GM04504 (cell line): ENCODE measurements at regions not wholly inside any gene's neighbourhood (a gene's known extent, or its start where the extent isn't known, plus 50 kb on each side); places are given as distances from the start of the nearest gene placed in this dataset.
A peak's percentile ranks its signal among the peaks of the same experiment; 100 is the strongest.

ENCODE experiments used
- DNase-seq: peaks from one replicate; pipeline ENCODE4 v3.0.0-alpha.2; 2012; ENCODE audit warnings: low read depth

DNA sequence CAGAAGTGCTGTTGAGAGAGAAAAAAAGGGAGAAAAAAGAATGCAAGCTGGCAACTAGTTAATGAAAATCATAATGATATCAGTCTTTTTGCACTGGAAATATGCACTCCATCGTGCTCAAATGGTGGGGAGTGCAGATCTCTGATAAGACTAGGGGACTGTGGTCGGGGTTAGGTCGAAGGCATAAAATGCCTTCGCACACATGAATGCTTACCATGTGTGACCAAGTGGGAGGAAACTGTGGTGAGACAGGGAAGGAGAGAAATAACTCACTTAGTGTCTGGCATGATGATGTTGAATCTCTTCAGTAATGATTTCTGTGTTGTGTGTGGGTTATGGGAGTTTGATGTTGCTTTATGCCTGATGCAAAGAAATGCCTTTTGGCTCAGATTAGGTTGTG is 358.9 kb downstream of the FBXO8 start:
- DNase-seq = no peak

DNA sequence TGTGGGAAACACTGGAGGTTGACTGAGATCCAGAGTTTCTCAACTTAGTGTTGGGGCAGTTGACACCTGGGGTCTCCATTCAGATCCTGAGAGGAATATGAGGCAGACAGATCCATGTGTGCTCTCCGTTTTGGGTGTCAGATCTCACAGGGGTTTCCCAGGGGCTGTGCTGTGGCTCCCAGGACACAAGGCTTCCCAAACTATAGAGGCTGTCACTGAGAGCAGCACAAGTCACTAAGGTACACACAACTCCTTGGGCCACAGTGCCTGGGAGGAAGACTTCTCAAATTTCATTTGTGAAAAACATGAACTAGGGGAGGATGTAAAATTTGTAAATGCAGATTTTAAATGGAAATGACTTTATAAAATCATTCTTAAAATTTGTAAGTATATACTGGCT is 363.6 kb downstream of the FBXO8 start:
- no peak for DNase-seq

DNA sequence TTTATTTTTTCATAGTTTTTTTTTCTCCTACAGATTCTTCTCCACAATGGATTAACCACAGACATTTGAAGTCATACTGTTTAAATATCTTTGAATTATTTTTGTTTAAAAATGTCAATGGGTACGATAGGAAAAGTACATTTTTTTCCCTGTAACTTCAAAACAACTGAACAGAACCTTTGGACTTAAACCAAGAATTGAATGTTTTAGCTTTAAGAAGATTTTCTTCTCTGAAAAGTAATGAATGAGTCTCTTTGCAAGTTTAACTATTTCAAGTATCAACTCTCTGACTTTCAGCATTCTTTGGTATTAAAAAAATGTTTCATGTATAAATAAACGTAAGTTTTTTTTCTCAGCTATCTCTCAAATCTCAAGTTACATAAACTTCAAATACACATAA is 364.3 kb downstream of the FBXO8 start:
- no peak for DNase-seq

DNA sequence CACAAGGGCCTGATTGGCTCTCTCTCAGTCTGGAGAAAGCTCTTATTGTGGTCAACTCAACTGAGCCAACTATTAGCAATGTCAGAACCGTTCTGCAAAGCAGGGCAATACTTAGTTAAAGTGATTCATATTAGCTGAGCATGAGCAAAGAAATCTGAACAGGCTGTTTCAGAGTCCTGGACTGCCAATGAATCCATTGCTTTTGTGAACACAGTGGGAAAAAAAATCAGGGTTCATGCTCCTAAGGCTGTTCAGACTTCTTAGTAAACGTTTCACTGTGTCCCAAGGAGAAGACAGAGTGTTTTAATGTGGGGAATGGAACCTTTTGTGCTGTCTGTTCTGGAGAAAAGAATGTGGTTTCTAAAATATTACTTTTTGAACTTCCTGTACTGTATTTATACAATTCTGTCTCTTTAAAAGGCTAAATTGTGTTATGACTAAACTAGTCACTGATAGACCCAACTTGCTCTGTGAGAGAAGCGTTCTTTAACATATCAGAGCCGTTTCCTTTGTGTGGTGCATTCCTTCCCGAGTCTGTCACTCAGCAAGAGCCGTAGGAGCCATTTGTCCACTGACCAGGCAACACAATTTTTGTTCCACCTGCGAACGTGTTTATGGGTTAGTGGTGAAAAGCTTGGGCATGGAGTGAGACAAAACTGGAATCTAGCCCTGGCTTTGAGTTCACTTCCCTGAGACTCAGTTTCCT is 366.1 kb downstream of the FBXO8 start:
- DNase-seq = peak; percentile 4

DNA sequence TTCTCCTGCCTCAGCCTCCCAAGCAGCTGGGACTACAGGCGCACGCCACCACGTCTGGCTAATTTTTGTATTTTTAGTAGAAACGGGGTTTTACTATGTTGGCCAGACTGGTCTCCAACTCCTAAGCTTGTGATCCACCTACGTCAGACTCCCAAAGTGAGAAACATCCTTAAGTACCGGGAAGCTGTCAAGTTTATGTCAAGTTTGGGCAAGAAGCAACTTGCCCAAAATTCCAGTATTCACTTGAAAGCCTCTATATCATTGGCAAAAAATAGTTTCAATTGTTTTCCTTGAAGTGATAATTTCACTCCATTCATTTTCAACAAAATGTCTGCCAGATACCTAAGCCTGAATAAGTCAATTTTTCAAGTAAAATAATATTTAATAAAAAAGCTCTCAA is 370.0 kb downstream of the FBXO8 start:
- no peak for DNase-seq

DNA sequence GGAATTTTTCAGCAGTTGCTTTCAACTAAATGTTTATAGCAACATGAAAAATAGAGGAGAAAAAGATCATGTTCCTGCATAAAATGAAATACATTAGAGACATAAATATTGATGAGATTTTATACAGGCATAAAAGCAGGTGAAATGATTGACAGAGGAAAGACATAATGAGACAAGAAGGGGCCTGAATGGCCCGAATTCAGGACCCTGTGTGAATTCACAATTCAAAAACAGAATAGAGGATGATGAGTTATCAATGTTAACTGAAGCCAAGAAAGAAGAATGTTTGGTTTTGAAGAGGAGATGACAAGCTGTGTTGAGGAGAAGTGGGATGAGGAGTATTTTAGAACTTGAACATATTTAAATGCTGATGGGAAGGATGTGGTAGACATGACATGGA is 371.1 kb downstream of the FBXO8 start:
- no peak for DNase-seq

DNA sequence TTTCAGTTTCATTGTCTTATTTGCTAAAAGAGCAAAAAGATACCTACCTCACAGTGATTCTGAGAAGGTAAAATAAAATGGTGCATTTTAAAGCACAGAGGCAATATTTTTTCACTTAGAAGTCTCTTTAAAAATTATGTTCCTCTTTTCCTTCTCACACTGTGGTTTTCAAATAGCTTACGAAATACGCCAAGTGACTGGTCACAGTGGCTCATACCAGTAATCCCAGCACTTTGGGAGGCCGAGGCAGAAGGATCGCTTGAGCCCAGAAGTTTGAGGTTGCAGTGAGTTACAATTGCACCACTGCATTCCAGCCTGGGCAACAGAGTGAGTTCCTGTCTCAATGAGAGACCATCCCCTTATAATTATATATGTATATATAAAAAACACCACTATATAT is 372.6 kb downstream of the FBXO8 start:
- no peak for DNase-seq

DNA sequence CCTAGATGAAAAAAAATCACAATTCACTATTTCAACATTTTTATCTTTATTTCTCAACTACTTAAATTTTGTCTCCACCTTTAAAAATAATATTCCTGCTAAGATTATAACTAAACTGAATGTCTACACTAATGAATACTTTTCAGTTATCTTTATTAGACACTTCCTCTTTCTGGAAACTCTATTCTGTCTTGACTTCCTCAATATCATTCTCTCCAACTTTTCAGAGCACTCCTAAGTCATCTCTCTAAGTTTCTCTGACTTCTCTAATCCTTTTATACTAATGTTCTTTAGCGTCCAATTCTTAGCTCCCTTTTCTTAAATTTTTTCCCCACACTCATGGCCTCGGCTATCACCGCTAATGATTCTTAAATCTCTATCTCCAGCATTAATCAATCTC is 374.2 kb downstream of the FBXO8 start:
- no peak for DNase-seq

DNA sequence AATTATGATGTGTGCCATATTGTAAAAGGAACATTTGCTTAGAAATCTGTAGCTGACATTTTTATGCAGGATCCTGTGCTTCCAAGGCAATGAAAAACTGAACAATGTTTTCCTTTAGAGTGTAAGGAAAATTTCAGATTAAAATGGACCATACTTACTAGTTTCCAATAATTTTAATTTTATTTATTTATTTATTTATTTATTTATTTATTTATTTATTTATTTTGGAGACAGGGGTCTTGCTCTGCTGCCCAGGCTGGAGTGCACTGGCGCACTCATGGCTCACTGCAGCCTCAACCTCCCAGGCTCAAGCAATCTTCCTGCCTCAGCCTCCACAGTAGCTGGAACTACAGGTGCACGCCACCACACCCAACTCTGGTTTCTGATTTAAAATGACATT is 369.8 kb upstream of the HAND2 start:
- no peak for DNase-seq

DNA sequence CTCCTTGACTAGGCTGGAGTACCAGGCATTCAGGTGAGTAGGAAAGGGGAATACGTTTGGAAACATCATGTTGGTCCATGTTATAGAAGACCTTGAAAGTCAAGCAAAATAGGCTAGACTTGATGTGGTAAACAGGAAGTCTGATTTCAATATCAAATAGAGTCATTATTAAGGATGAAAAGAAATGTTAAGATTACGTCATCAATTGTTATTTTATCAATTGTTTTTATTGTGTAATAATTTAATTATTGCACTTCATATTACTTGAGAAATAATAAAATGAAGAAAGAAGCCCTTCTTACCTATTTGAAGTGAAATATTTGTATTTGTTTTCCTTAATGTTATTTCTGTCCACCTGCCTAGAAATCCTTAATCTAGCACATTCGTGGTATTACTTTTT is 361.0 kb upstream of the HAND2 start:
- no peak for DNase-seq

DNA sequence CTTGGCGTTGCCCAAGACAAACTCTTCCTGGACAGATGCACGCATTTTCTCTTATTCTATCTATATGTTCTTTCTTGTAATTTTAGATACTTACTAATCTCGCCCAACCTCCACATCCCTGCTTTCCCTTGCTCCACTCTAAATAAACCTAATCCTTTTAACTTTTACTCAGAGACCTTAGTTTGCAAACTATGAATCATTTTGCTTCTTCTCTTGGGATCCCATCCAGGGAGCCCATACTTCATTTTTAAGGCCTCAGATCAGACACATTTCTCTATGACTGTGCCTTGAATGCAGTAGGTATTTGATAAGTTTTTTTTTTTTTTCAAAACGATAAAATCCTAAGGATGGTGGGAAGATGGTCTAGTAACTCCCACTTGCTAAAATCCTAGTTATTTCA is 353.8 kb upstream of the HAND2 start:
- peak; percentile 6 for DNase-seq

DNA sequence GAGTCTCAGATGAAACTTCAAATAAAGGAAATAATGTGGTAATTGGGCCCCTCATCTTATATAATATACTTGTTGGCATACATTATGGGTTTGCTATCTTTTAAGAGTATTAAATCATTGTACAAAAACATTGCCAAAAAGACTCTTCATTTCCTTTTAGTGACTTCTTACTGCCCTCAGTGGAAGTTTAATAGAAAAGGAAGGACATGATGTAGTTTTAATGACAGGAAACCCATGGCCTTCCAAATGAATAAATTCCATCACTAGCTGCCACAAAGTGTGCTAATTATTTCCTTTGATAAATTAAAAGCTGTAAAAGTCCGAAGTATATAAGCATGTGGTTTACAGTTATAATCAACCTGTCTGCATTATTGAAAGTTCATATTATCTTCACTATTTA is 350.9 kb upstream of the HAND2 start:
- DNase-seq = no peak

DNA sequence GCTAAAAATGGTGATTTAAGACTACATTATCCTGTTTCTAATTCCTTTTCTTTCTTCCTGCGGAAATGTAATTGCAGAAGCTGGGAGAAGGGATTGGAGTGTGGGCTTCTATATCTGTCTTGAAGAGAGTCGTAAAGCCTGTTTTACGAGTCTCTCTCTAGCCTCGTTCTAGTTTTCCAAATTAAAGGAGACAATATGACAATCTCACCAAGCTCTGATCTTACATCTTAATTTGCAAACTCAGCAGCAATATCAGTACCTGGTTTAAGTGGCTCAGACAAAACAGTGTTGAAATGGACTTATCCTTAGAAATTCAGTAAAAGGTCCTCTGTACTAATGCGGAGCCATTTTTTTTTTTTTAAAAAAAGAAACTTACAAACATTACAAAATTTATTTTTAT is 349.5 kb upstream of the HAND2 start:
- DNase-seq = no peak

DNA sequence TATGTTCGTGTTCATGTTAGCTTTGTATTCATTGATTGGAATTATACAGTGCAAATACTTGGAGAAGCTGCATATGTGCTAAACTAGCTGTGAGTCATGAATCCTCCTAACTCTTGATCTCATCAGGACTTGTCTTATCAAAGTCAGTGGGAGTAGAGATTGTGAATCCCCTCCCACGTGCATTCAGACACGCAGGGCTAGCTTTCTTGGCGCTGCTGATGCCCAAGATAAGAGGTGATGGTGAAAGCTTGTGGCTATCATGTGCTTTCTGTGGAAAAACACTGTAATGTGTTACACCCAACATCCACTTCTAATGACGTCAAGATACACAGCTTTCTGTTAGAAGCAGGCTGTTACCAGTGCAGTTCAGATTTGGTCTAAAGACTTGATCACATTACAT is 348.7 kb upstream of the HAND2 start:
- DNase-seq = no peak

DNA sequence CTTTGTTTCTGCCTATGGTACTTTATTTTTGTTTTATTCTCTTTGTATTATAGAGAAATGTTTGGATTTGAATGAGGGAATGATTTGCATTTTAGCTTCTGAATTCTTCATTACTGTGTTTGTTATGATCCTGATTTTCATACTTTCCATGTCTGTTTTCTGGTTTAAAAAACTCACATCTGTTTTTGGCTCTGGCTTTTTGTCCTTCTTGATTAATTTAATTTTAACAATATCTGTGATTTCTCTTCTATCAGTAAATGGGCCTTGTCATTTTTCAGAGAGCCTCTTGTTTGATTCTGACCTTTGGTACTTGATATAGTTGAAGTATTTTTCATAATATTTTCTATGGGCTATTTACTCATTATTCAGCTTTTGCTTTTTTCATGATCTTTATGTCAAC is 341.6 kb upstream of the HAND2 start:
- no peak for DNase-seq

DNA sequence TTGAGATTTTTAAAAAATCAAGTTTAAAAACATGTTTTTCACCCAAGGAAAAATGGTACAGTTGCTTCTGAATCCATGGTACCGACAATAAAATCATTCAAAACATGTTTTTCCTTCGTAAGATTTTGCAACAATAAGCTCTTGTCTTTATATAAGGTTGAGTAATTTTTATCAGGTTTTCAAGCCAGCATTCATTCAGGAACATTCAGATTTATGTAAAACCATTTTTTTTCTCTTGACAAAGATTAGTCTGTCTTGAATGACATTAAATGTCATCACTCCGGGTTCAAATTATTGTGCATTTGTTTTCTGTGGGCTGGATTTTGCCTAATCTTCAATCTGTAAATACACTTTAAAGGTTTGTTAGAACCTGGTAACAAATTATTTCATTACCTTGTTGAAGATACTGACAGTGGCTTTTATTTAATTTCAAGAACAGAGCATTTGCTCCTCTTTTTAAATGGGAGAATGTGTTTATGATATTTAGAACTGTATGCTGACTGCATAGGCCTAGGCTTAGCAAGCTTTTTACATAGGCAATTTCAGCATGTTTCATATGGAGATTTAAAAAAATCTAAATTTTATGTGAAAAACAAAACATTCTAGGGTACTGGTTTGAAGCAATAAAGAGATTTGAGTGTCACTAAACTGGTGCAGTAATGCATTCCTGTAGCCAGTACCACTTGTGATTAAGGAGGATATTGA is 336.4 kb upstream of the HAND2 start:
- DNase-seq = no peak

DNA sequence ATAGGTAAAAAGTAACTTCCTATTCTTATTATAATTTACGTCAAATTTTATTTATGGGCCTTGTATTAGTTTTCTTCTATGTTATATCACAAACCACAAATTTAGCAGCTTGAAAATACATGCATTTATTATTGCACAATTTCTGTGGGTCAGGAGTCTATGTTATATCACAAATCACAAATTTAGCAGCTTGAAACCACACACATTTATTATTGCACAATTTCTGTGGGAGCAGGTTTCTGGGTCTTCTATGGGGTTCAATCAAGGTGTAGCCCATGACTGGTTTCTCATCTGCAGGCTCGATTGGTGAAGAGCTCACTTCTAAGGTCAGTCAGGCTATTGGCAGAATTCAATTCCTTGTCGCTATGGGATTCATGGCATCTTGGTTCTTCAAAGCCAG is 332.7 kb upstream of the HAND2 start:
- DNase-seq = no peak

DNA sequence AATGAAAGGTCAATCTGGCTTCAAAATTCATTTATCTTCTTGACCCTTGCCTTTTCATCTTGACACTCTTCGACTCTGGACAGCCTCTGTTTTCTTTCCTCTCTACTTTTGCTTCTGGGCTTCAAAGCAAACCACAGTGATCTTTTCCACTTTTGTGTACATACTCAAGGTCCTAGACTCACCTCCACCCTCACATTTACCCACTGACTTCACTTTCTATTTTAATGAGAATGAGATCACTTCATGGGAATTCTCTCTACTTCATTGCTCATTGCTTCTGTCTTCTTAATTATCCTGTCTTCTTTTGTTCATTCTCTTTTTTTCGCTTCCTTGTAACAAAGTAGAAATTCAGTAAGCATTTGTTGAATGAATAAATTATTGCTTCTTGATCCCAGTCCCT is 330.1 kb upstream of the HAND2 start:
- no peak for DNase-seq

DNA sequence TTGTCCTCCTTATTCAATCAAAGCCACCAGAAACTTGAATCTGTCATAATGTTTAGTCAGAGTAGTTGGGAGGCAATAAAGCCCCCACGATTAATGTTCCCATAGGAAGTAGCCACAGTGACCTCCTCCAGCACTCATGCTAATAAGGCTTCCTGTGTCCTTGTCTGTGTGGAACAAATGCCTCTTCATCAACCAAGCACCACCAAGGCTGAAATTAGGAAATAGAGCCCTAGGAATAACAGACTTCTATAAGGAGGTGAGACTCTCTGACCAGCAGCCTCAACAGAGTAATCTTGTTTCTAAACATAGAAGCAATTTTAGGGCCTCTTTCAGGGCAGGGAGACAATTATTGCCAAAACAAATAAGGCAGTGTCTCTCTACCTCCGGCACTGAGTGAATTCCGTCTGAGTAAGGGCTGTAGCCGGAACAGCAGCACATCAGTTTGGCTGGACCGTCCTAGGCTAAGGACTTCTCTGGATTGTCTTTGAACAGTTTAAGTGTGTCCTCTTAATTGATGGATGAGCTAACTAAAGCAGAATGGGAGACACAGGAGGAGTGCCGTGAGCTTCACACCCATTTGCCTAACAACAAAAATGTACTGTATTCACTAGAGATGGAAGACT is 329.2 kb upstream of the HAND2 start:
- no peak for DNase-seq

DNA sequence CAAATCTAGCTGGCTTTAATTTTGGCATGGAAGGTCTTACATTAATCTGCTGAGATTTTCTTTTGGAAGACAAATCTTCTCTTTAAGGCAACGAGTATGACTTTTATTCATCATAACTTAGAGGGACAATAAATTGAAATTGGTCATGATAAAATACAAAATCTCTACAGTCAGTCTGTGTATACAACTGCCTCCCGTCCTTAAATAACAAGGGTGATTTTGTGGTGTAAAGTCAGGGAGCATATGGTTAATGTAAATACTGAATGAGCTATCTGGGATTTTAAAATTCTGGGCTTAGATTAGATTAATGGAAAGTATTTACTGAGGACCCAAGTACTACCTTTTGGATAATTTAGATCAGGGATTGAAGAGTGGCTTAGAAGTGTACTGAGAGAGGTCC is 328.4 kb upstream of the HAND2 start:
- no peak for DNase-seq

DNA sequence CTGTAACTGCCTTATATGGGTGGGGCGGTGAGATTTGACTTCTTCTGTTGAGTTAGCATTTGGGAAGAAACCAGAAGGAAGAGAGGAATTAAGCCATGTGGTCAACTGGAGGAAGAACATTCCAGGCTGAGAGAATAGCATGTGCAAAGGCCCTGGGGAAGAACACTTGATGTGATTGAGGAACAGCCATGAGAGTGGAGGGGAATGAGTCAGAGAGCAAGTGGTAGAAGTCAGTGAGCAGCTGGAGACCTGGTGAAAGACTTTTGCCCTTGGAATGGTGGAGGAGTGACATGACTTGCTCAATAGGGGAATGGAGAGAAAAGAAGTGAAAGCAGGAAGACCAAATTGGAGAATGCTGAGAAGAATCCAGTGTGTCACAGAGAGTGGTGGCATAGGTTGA is 327.8 kb upstream of the HAND2 start:
- no peak for DNase-seq

DNA sequence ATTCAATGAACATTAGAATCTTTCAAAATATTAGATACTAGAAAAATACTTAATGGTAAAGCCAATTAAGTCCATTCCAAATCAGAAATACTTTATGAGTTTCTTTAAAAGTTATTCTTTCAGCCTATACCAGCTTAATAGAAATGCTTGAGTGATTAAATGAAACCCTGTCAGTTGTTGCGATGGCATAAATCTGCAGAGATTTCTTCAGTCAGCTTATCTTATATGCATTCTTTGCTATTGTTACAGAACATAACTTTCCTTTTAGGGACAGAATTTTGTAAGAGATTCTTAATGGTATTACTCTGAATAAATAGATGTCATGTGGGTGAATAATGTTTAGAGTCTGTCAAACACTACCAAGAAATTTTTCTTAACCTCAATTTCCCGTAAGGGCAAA is 325.0 kb upstream of the HAND2 start:
- DNase-seq = no peak

DNA sequence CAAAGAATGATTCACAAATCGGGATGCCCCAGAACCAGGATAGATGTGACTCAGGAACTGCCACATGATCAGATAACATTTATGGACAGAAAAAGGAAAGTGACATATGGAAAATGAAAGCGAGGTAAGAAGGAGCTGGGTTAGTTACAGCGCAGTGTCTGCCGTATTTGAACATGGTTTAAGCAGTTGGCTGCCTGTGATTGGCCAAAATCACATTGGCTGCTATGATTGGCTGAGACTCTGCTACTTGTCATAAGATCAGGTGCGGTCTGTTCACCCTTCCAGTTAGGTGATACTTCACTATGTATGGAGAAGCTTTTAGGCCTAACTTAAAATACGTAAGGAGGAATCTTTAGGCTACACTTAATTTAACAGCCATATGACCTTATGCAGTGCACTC is 322.7 kb upstream of the HAND2 start:
- no peak for DNase-seq

DNA sequence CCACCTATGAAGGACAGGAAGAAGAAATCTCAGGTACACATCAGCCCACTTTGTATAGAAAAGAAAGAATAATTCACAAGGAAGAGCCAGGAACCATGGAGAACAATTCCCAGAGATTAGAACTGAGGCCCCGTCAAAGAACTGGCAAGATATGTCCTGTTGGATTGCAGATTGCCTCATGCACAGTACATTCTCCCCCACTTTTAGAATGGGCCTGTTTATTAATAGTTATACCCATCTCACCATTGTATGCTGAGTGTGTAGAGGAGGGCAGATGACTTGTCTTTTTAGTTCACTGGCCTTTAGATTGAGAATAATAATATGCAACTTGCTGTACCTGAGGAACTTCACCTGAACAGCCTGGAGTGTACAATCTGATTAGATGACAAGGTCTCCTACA is 315.6 kb upstream of the HAND2 start:
- DNase-seq = no peak
